ENCODE measurements at regions not wholly inside any gene's neighbourhood (a gene's known extent, or its start where the extent isn't known, plus 50 kb on each side); places are given as distances from the start of the nearest gene placed in this dataset.
"Not testable (repeated sequence)": the region's sequence is repeated elsewhere in the genome, so short reads cannot be mapped to it uniquely, and the experiment has no call there.

DNA sequence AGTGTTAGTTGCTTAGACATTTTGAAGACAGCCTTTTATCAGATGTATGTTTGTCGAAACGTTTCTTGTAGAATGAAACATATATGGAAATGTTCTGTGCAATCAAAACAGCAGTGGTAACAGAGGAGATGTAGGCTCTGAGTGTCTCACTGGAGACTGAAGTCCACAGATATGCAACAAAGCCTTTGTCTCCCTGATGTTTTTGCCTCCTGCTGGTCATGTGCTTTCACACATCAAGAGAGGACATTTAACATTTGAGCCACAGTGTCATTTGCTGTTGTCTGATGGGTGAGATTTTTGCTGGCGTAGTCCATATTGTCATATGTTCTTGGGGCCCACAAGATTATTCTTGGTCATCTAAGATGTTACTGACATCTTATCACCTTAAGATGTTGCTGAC lies 101.7 kb downstream of the POTEH start:
- not testable (repeated sequence) for H3K4me1 ChIP-seq (ENCODE audit: control insufficient read depth, insufficient read depth, low read length); H3K9ac ChIP-seq (ENCODE audit: low read length); H3K9me3 ChIP-seq (ENCODE audit: control insufficient read depth, low read length); H3K4me3 ChIP-seq (ENCODE audit: low read length); H3K27me3 ChIP-seq (replicated peaks; ENCODE audit: control insufficient read depth, insufficient read depth, low read length); H3K36me3 ChIP-seq (ENCODE audit: control insufficient read depth, insufficient read depth, low read length, severe bottlenecking); DNase-seq (ENCODE audit: low read depth)

DNA sequence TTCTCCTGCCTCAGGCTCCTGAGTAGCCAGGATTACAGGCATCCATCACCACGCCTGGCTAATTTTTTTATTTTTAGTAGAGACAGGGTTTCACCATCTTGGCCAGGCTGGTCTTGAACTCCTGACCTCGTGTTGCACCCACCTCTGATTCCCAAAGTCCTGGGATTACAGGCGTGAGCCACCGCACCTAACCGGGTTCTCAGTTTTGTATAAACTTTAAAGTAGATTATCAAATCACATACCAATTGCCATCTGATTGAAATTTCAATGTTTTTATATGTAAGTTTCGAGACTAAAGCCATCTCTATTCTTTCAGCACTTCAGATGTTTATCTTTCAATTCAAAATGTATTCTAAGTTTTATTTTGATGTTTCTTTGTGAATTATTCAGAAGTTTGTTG lies 110.1 kb downstream of the POTEH start:
- not testable (repeated sequence) for H3K9me3 ChIP-seq (ENCODE audit: control insufficient read depth, low read length)

DNA sequence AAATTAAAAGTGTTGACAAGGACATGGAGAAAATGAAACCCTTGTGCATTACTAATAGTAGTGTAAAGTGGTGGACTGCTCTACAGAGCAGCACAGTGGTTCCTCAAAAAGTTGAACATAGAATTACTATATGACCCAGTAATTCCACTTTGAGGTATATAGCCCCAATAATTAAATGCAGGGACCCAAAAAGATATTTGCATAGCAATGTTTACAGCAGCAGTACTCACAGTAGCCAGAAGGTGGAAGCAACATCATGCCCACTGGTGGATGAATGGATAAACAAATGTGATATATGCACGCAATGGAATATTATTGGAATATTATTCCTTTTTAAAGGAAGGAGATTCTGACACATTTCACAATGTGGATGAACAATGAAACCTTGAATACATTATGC lies 121.3 kb downstream of the POTEH start:
- H3K27me3 ChIP-seq (replicated peaks; ENCODE audit: control insufficient read depth, insufficient read depth, low read length); H3K36me3 ChIP-seq (ENCODE audit: control insufficient read depth, insufficient read depth, low read length, severe bottlenecking); H3K9ac ChIP-seq (ENCODE audit: low read length); H3K4me1 ChIP-seq (ENCODE audit: control insufficient read depth, insufficient read depth, low read length); H3K9me3 ChIP-seq (ENCODE audit: control insufficient read depth, low read length); DNase-seq (ENCODE audit: low read depth); H3K4me3 ChIP-seq (ENCODE audit: low read length): not testable (repeated sequence)

More for the DNA sequence above, 110.1 kb downstream of the POTEH start:
- H3K36me3 ChIP-seq (ENCODE audit: control insufficient read depth, insufficient read depth, low read length, severe bottlenecking); H3K9ac ChIP-seq (ENCODE audit: low read length); H3K4me1 ChIP-seq (ENCODE audit: control insufficient read depth, insufficient read depth, low read length); DNase-seq (ENCODE audit: low read depth); H3K27me3 ChIP-seq (replicated peaks; ENCODE audit: control insufficient read depth, insufficient read depth, low read length); H3K4me3 ChIP-seq (ENCODE audit: low read length): not testable (repeated sequence)

DNA sequence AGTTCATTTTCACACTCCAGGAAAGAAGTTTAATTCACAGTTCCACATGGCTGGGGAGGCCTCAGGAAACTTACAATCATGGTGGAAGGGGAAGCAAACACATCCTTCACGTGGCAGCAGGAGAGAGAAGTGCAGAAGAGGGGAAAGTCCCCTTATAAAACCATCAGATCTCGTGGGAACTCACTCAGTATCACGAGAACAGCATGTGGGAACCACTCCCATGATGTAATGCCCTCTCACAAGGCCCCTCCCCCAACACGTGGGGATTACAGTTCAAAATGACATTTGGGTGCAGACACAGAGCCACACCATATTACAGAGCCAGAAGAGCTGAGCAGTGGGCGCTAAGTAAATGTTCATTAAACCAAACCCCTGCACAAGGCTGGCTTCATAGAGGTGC lies 126.0 kb downstream of the POTEH start:
- not testable (repeated sequence) for H3K4me3 ChIP-seq (ENCODE audit: low read length); H3K36me3 ChIP-seq (ENCODE audit: control insufficient read depth, insufficient read depth, low read length, severe bottlenecking); H3K9ac ChIP-seq (ENCODE audit: low read length); H3K9me3 ChIP-seq (ENCODE audit: control insufficient read depth, low read length); H3K27me3 ChIP-seq (replicated peaks; ENCODE audit: control insufficient read depth, insufficient read depth, low read length); H3K4me1 ChIP-seq (ENCODE audit: control insufficient read depth, insufficient read depth, low read length); DNase-seq (ENCODE audit: low read depth)

DNA sequence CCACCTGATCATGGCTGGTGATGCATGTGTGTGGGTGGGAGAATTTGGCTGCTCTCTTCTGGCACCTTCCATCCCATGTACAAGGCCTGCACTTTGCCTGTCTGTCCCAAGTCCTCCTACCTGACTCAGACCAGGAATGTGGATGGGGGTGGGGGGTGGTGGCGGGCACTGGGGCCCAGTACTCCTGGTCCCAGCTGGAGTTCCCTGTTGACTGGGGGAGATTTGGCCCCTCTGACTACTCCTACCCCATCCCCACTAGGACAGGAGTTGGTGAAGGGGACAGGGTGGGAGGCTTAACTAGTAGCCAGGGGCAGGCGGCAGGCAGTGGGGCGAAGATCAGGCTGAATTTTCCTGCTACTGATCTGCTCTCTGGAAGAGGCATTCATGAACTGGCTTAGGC lies 126.6 kb downstream of the POTEH start:
- not testable (repeated sequence) for H3K4me1 ChIP-seq (ENCODE audit: control insufficient read depth, insufficient read depth, low read length)

DNA sequence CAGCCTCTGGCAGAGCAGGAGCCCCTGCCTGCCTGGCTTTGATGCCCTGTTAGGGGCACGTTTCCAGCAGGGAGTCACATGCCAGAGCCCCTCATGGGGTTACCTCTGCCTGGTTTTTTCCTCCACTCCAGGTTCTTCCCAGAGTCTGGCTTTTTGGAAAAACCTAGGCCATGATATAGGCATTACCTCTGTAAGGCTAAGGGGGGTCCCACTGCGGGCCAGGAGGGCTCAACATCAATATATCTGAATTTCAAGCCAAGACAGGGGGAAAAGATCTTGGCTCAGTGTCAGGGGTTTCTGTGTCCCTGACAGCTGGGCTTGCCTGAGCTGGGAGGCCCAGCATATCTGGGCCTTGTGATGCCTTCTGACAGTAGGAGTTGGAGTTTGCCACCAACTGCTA lies 127.4 kb downstream of the POTEH start:
- DNase-seq (ENCODE audit: low read depth); H3K4me1 ChIP-seq (ENCODE audit: control insufficient read depth, insufficient read depth, low read length); H3K4me3 ChIP-seq (ENCODE audit: low read length); H3K9ac ChIP-seq (ENCODE audit: low read length); H3K9me3 ChIP-seq (ENCODE audit: control insufficient read depth, low read length); H3K27me3 ChIP-seq (replicated peaks; ENCODE audit: control insufficient read depth, insufficient read depth, low read length); H3K36me3 ChIP-seq (ENCODE audit: control insufficient read depth, insufficient read depth, low read length, severe bottlenecking): not testable (repeated sequence)

More for the DNA sequence above, 126.6 kb downstream of the POTEH start:
- H3K4me3 ChIP-seq (ENCODE audit: low read length); DNase-seq (ENCODE audit: low read depth); H3K9me3 ChIP-seq (ENCODE audit: control insufficient read depth, low read length); H3K9ac ChIP-seq (ENCODE audit: low read length); H3K36me3 ChIP-seq (ENCODE audit: control insufficient read depth, insufficient read depth, low read length, severe bottlenecking); H3K27me3 ChIP-seq (replicated peaks; ENCODE audit: control insufficient read depth, insufficient read depth, low read length): not testable (repeated sequence)

DNA sequence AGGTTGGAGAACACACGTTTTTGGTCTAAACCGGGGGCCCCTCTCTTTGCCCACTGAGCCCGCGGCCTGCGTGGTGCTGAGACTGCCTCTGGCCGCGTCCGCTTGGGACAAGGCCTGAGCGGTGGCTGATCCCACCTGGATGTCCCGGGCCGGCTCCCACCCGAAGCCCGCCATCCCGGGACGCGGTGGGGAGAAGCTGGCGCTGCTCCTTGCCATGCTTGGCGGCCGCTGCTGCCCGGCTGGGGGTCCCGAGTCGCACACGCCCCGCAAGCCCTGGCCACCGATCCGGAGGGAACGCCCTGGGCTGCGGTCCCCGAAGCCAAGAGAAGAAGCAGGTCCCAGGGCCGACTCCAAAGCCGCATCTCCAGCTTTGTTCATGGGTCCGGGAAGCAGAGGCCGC lies 130.1 kb downstream of the POTEH start:
- H3K27me3 ChIP-seq (replicated peaks; ENCODE audit: control insufficient read depth, insufficient read depth, low read length); H3K4me1 ChIP-seq (ENCODE audit: control insufficient read depth, insufficient read depth, low read length); H3K9me3 ChIP-seq (ENCODE audit: control insufficient read depth, low read length); H3K4me3 ChIP-seq (ENCODE audit: low read length); H3K36me3 ChIP-seq (ENCODE audit: control insufficient read depth, insufficient read depth, low read length, severe bottlenecking); DNase-seq (ENCODE audit: low read depth); H3K9ac ChIP-seq (ENCODE audit: low read length): not testable (repeated sequence)

DNA sequence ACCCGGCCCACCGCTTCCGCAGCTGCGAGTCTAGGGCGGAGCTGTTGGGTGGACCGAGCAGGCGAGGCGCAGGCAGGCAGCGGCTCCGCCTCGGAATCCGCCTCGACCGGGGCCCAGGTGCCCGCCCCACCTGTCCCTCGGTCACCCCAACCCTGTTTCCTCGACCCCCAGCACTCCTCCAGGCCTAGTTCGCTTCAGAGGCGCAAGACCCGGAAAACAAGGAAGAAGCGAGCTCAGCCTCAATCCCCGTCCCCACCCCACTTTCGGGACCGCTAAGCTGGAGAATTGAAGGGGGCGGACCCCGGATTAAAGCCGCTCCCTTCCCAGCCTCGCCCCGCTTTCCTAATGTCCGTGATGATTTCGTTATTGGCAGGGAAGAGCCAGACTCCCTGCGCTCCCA lies 131.3 kb downstream of the POTEH start:
- not testable (repeated sequence) for H3K9ac ChIP-seq (ENCODE audit: low read length); H3K4me3 ChIP-seq (ENCODE audit: low read length); H3K27me3 ChIP-seq (replicated peaks; ENCODE audit: control insufficient read depth, insufficient read depth, low read length); DNase-seq (ENCODE audit: low read depth); H3K4me1 ChIP-seq (ENCODE audit: control insufficient read depth, insufficient read depth, low read length); H3K36me3 ChIP-seq (ENCODE audit: control insufficient read depth, insufficient read depth, low read length, severe bottlenecking); H3K9me3 ChIP-seq (ENCODE audit: control insufficient read depth, low read length)

DNA sequence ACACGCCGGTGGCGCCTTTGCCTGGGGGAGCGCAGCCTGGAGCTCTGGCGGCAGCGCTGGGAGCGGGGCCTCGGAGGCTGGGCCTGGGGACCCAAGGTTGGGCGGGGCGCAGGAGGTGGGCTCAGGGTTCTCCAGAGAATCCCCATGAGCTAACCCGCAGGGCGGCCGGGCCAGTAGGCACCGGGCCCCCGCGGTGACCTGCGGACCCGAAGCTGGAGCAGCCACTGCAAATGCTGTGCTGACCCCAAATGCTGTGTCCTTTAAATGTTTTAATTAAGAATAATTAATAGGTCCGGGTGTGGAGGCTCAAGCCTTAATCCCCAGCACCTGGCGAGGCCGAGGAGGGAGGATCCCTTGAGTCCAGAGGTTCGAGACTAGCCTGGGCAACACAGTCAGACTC lies 132.2 kb downstream of the POTEH start:
- not testable (repeated sequence) for H3K27me3 ChIP-seq (replicated peaks; ENCODE audit: control insufficient read depth, insufficient read depth, low read length); DNase-seq (ENCODE audit: low read depth); H3K4me1 ChIP-seq (ENCODE audit: control insufficient read depth, insufficient read depth, low read length); H3K9ac ChIP-seq (ENCODE audit: low read length); H3K9me3 ChIP-seq (ENCODE audit: control insufficient read depth, low read length); H3K36me3 ChIP-seq (ENCODE audit: control insufficient read depth, insufficient read depth, low read length, severe bottlenecking); H3K4me3 ChIP-seq (ENCODE audit: low read length)

DNA sequence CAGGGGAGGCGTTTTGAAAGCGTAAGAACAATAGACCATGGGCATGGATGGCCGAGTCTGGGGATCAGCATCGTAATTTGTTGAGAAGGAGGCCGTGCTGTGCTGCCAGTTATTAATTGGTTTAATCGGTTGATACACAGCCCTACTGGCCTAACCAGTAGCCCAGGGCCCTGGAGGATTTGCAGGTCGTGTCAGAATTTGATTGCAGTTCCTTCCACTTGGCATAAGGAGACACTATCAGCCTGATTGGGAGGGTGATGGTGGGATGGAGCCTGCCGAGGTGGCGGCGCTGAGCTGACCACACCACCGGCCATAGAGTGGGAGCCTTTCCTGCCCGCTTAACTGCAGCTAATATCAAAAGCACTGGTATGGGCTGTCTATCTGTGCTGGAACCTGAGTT lies 133.4 kb downstream of the POTEH start:
- not testable (repeated sequence) for H3K9ac ChIP-seq (ENCODE audit: low read length); H3K4me1 ChIP-seq (ENCODE audit: control insufficient read depth, insufficient read depth, low read length); H3K36me3 ChIP-seq (ENCODE audit: control insufficient read depth, insufficient read depth, low read length, severe bottlenecking); H3K9me3 ChIP-seq (ENCODE audit: control insufficient read depth, low read length); DNase-seq (ENCODE audit: low read depth); H3K4me3 ChIP-seq (ENCODE audit: low read length); H3K27me3 ChIP-seq (replicated peaks; ENCODE audit: control insufficient read depth, insufficient read depth, low read length)

DNA sequence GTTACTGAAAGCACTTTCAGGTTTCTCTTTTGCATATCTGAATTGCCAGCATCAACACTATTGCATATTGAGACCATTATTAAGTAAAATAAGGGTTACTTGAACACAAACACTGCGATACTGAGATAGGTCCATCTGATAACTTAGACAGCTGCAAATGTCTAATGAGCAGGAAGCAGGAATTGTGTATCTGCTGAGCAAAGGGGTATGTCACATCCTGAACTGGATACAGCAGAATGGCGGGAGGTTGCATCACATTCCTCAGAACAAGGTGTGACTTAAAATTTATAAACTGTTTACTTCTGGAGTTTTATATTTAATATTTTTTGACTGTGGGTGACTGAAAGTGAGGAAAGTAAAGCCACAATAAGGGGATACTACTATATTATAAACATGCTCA lies 142.4 kb downstream of the POTEH start:
- H3K9me3 ChIP-seq (ENCODE audit: control insufficient read depth, low read length); H3K4me1 ChIP-seq (ENCODE audit: control insufficient read depth, insufficient read depth, low read length); H3K27me3 ChIP-seq (replicated peaks; ENCODE audit: control insufficient read depth, insufficient read depth, low read length); H3K9ac ChIP-seq (ENCODE audit: low read length); H3K36me3 ChIP-seq (ENCODE audit: control insufficient read depth, insufficient read depth, low read length, severe bottlenecking); H3K4me3 ChIP-seq (ENCODE audit: low read length); DNase-seq (ENCODE audit: low read depth): not testable (repeated sequence)

DNA sequence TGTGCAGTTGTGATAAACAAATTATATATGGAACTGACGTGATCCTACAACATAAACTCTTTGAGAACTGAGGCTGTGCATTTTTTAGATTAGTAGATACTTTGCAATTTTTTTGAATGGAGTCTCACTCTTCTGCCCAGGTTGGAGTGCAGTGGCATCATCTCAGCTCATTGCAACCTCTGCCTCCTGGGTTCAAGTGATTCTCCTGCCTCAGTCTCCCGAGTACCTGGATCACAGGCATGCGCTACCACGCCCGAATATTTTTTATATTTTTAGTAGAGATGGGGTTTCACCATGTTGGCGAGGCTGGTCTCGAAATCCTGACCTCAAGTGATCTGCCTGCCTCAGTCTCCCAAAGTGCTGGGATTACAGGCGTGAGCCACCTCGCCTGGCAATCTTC lies 145.9 kb downstream of the POTEH start:
- not testable (repeated sequence) for H3K4me1 ChIP-seq (ENCODE audit: control insufficient read depth, insufficient read depth, low read length); H3K9me3 ChIP-seq (ENCODE audit: control insufficient read depth, low read length); H3K36me3 ChIP-seq (ENCODE audit: control insufficient read depth, insufficient read depth, low read length, severe bottlenecking); H3K9ac ChIP-seq (ENCODE audit: low read length); DNase-seq (ENCODE audit: low read depth); H3K27me3 ChIP-seq (replicated peaks; ENCODE audit: control insufficient read depth, insufficient read depth, low read length); H3K4me3 ChIP-seq (ENCODE audit: low read length)

Data from adipocyte (in vitro differentiated cells).